Calu3 (cell line): ENCODE measurements at regions not wholly inside any gene's neighbourhood (a gene's known extent, or its start where the extent isn't known, plus 50 kb on each side); places are given as distances from the start of the nearest gene placed in this dataset.

Experiments
- BruUV-seq: library from RNA; stranded (reverse); fragments of 400-500 nt; replicated peaks from 2 replicates; lab custom pipeline; 2021; lab: Mats Ljungman, UMichigan
- CTCF ChIA-PET: fragments of 300-600 bp; sonication (Branson Sonifier 250); formaldehyde crosslinking; loops from one replicate; lab custom pipeline; 2022; ENCODE audit warnings: antibody characterized with exemption; lab: Charles Lee
- DNase-seq: peaks from one replicate; pipeline ENCODE4 v3.0.0; 2022
- H3K27ac Mint-ChIP-seq: one replicate; pipeline ENCODE4 v1.8.0; 2022; ENCODE audit warnings: mixed read lengths; ENCODE audit not compliant: unreplicated experiment
- H3K27me3 Mint-ChIP-seq: one replicate; pipeline ENCODE4 v1.8.0; 2022; ENCODE audit warnings: mixed read lengths; ENCODE audit not compliant: unreplicated experiment
- H3K36me3 Mint-ChIP-seq: one replicate; pipeline ENCODE4 v1.8.0; 2022; ENCODE audit warnings: mild to moderate bottlenecking, moderate library complexity, mixed read lengths; ENCODE audit not compliant: insufficient read depth, unreplicated experiment
- H3K4me1 Mint-ChIP-seq: one replicate; pipeline ENCODE4 v1.8.0; 2022; ENCODE audit warnings: mild to moderate bottlenecking, low read depth, mixed read lengths; ENCODE audit not compliant: unreplicated experiment
- H3K4me3 Mint-ChIP-seq: one replicate; pipeline ENCODE4 v1.8.0; 2022; ENCODE audit warnings: mild to moderate bottlenecking, low read depth, moderate library complexity, mixed read lengths; ENCODE audit not compliant: unreplicated experiment
- H3K9me3 Mint-ChIP-seq: one replicate; pipeline ENCODE4 v1.8.0; 2022; ENCODE audit warnings: low read depth, mixed read lengths; ENCODE audit not compliant: unreplicated experiment
- intact Hi-C: fragments of 100-400 bp; cut with micrococcal nuclease; formaldehyde crosslinking; loops from one replicate; pipeline ENCODE4 v1.10.0; 2022; ENCODE audit not compliant: unreplicated experiment
- TF ChIP-seq, protein P1 (sequence below): fragments of 200-600 bp; IDR thresholded peaks from one replicate; pipeline ENCODE4 v1.8.0; 2022; ENCODE audit warnings: antibody characterized with exemption; ENCODE audit not compliant: unreplicated experiment

DNA sequence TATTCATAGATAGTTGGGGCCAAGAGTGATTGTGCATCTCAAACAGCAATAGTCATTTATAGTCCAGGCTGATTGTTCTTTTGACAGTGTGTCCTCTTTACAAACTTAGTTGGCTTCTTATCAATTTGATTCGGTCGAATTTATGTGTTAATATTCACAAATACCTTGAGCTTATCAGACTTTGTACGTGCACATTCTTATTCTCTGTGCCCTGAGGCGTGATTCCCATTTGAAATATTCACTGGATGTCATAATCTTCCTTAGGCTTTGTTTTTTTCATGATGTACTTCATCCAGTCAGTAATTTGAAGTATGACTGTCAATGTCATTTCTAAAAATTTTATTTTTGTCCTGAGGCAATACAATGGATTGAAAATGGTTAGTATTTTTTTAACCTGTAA lies 263.5 kb upstream of the PCDH7 start:
- CTCF ChIA-PET, result no interaction called here
- Mint-ChIP-seq H3K9me3 (peaks cover 18% of the 10 kb centered on the region), H3K4me1 (no peaks in the 10 kb centered on the region), H3K27ac (no peak overlapping the region), H3K36me3 (no peaks in the 10 kb centered on the region), H3K27me3 (no peaks in the 10 kb centered on the region), H3K4me3 (no peak overlapping the region)
- TF ChIP-seq, protein P1, sequence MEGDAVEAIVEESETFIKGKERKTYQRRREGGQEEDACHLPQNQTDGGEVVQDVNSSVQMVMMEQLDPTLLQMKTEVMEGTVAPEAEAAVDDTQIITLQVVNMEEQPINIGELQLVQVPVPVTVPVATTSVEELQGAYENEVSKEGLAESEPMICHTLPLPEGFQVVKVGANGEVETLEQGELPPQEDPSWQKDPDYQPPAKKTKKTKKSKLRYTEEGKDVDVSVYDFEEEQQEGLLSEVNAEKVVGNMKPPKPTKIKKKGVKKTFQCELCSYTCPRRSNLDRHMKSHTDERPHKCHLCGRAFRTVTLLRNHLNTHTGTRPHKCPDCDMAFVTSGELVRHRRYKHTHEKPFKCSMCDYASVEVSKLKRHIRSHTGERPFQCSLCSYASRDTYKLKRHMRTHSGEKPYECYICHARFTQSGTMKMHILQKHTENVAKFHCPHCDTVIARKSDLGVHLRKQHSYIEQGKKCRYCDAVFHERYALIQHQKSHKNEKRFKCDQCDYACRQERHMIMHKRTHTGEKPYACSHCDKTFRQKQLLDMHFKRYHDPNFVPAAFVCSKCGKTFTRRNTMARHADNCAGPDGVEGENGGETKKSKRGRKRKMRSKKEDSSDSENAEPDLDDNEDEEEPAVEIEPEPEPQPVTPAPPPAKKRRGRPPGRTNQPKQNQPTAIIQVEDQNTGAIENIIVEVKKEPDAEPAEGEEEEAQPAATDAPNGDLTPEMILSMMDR, result no peak
- no TSS peak for BruUV-seq
- DNase-seq, result no peak
- intact Hi-C loops, result no loop called here

DNA sequence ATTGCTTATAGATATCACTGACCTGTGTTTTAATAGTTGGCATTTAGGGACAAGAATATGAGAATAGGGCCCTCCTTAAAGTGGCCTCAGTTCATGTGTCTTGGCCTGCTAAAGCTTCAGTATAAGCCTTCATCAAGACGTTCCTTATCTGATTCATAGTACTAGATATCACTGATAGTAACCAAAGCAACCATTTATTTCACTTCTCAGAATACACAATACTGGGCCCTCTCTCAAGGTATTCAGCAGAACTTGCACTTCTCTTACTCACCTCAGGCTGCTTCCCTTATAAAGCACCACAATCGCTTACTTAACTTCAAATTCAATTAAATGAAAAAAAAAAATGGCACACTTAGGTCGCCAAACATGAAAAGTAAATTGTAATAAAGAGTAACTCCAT lies 259.4 kb upstream of the PCDH7 start:
- Mint-ChIP-seq H3K9me3 (peaks cover 7% of the 10 kb centered on the region), H3K4me1 (no peaks in the 10 kb centered on the region)

DNA sequence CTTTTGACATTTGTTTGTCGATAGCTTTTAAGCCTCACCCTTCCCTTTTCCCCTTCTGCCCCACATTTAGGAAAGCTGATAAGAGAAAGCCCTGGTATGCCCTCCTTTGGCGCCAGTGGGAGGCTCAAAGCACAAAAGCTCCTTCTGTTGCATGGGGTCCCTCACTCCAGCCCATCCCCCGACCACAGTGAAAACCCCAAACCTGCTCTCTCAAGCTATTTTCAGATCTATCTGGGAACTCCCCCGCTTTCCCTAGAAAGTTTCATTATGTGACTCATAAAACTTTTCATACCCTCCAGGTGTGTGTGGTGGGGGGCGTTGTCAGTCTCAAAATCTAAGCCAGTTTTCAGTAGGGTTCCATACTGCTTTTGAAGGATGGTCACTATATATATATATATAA lies 259.0 kb upstream of the PCDH7 start:
- Mint-ChIP-seq H3K9me3 (peaks cover 7% of the 10 kb centered on the region), H3K27ac (no peak overlapping the region), H3K4me1 (no peaks in the 10 kb centered on the region), H3K4me3 (no peak overlapping the region), H3K27me3 (no peaks in the 10 kb centered on the region), H3K36me3 (no peaks in the 10 kb centered on the region)
- CTCF ChIA-PET, result no interaction called here
- TF ChIP-seq, protein P1, result no peak
- BruUV-seq, result no TSS peak
- intact Hi-C loops, result no loop called here
- DNase-seq, result no peak

More for the DNA sequence above, 259.4 kb upstream of the PCDH7 start:
- Mint-ChIP-seq H3K27ac (no peak overlapping the region), H3K4me3 (no peak overlapping the region), H3K36me3 (no peaks in the 10 kb centered on the region), H3K27me3 (no peaks in the 10 kb centered on the region)
- TF ChIP-seq, protein P1, result no peak
- DNase-seq, result no peak
- CTCF ChIA-PET, result no interaction called here
- intact Hi-C loops, result no loop called here
- no TSS peak for BruUV-seq

GRCh38 chr4:30462445-30463090 lies 257.6 kb upstream of the PCDH7 start:
- no peaks in the 10 kb centered on the region for H3K4me1 Mint-ChIP-seq
- no peak overlapping the region for H3K27ac Mint-ChIP-seq
- TF ChIP-seq, protein P1, result no peak
- CTCF ChIA-PET, result no interaction called here
- H3K27me3 Mint-ChIP-seq, result no peaks in the 10 kb centered on the region
- no TSS peak for BruUV-seq
- no peak overlapping the region for H3K4me3 Mint-ChIP-seq
- H3K36me3 Mint-ChIP-seq, result no peaks in the 10 kb centered on the region
- DNase-seq, result no peak
- intact Hi-C loops, result no loop called here
- H3K9me3 Mint-ChIP-seq, result peaks cover 7% of the 10 kb centered on the region
